ENCODE measurements at regions not wholly inside any gene's neighbourhood (a gene's known extent, or its start where the extent isn't known, plus 50 kb on each side); places are given as distances from the start of the nearest gene placed in this dataset.
"Not testable (repeated sequence)": the region's sequence is repeated elsewhere in the genome, so short reads cannot be mapped to it uniquely, and the experiment has no call there.

DNA sequence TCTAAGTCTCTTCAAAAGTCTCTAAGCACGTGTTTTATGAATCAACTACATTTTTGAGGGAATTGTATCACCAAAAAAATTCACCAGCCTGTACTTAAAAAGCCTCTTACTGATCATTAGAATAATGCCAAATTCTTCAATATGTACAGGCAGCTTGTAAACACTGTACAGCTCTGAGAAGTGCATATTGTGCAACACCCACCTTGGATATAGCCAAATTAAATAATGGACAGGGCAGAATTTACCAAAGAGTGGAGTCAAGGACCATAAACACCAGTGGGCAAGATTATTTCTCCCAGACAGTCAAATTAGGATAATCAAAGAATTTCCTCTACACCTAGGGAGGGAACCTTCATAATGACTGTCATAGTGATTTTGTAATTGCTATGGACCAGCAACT lies 338.2 kb downstream of the NR4A2 start:
- Histone ChIP-seq H3K9ac (no peak overlapping the region), H3K27me3 (no peaks in the 10 kb centered on the region), H3K27ac (no peak overlapping the region), H3K4me1 (no peaks in the 10 kb centered on the region), H4K20me1 (no peaks in the 10 kb centered on the region), H3K4me3 (no peak overlapping the region), H3K36me3 (no peaks in the 10 kb centered on the region), H3K9me3 (no peaks in the 10 kb centered on the region), H3K4me2 (no peak overlapping the region)
- TF ChIP-seq Cebpa-rat (IDR thresholded peaks at IDR 0.05) = no peak

GRCh38 chr2:155983845-155984244 lies 348.7 kb downstream of the NR4A2 start:
- no peak overlapping the region for H3K9ac ChIP-seq
- no peak overlapping the region for H3K4me3 ChIP-seq
- H3K36me3 ChIP-seq = no peaks in the 10 kb centered on the region
- no peak overlapping the region for H3K4me2 ChIP-seq
- H3K4me1 ChIP-seq = no peaks in the 10 kb centered on the region; the same call in 1 of the 2 replicates
- no peaks in the 10 kb centered on the region for H3K9me3 ChIP-seq
- no peaks in the 10 kb centered on the region for H4K20me1 ChIP-seq
- no peak for TF ChIP-seq Cebpa-rat (IDR thresholded peaks at IDR 0.05)
- no peak overlapping the region for H3K27ac ChIP-seq
- H3K27me3 ChIP-seq = no peaks in the 10 kb centered on the region

- Histone ChIP-seq H3K36me3 (no peaks in the 10 kb centered on the region), H3K27ac (no peak overlapping the region), H3K4me2 (no peak overlapping the region), H4K20me1 (no peaks in the 10 kb centered on the region), H3K27me3 (no peaks in the 10 kb centered on the region), H3K4me3 (no peak overlapping the region), H3K9ac (no peak overlapping the region), H3K4me1 (no peaks in the 10 kb centered on the region; the same call in 1 of the 2 replicates), H3K9me3 (no peaks in the 10 kb centered on the region)
- TF ChIP-seq Cebpa-rat (IDR thresholded peaks at IDR 0.05) = no peak
These were observed 350.4 kb downstream of the NR4A2 start for GRCh38 chr2:155982135-155982534.

DNA sequence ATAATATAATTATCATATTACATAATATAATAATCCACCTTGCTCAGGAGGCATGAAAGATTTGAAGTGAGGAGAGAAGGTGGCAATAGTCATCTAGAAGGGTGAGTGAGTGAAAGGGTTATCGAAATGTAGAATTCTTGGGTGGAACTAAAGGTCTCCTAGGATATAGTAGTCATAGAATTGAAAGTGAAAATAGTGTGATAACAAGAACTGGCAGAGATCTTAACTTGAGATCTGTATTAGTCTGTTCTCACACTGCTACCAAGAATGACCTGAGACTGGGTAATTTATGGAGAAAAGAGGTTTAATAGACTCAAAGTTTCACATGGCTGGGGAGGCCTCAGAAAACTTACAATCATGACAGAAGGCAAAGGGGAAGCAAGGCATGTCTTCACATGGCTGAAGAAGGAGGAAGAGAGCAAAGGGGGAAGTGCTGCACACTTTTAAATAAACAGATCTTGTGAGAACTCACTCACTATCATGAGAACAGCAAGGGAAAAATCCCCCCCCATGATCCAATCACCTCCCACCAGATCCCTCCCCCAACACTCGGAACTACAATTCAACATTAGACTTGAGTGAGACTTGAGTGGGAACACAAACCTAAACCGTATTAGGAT lies 351.5 kb downstream of the NR4A2 start:
- Histone ChIP-seq H3K36me3 (no peaks in the 10 kb centered on the region), H3K27ac (peak overlapping the region; percentile 13; the same call in 1 of the 2 replicates), H3K4me3 (no peak overlapping the region), H3K27me3 (no peaks in the 10 kb centered on the region), H3K9ac (no peak overlapping the region), H3K4me2 (no peak overlapping the region), H4K20me1 (no peaks in the 10 kb centered on the region), H3K9me3 (no peaks in the 10 kb centered on the region), H3K4me1 (no peaks in the 10 kb centered on the region; the same call in 1 of the 2 replicates)
- no peak for TF ChIP-seq Cebpa-rat (IDR thresholded peaks at IDR 0.05)

GRCh38 chr2:155975734-155976133 lies 356.8 kb downstream of the NR4A2 start:
- H3K27me3 ChIP-seq = no peaks in the 10 kb centered on the region
- H3K27ac ChIP-seq = no peak overlapping the region
- H3K9ac ChIP-seq = no peak overlapping the region
- TF ChIP-seq Cebpa-rat (IDR thresholded peaks at IDR 0.05) = no peak
- H3K9me3 ChIP-seq = no peaks in the 10 kb centered on the region
- no peaks in the 10 kb centered on the region for H3K4me1 ChIP-seq
- no peak overlapping the region for H3K4me2 ChIP-seq
- H3K36me3 ChIP-seq = no peaks in the 10 kb centered on the region
- H3K4me3 ChIP-seq = no peak overlapping the region
- H4K20me1 ChIP-seq = no peaks in the 10 kb centered on the region

- no peak overlapping the region for H3K4me3 ChIP-seq
- H3K9ac ChIP-seq = no peak overlapping the region
- H3K36me3 ChIP-seq = no peaks in the 10 kb centered on the region
- no peak overlapping the region for H3K4me2 ChIP-seq
- H3K27me3 ChIP-seq = no peaks in the 10 kb centered on the region
- no peaks in the 10 kb centered on the region for H3K4me1 ChIP-seq
- TF ChIP-seq Cebpa-rat (IDR thresholded peaks at IDR 0.05) = no peak
- H4K20me1 ChIP-seq = no peaks in the 10 kb centered on the region
- no peaks in the 10 kb centered on the region for H3K9me3 ChIP-seq
- no peak overlapping the region for H3K27ac ChIP-seq
These were observed 359.6 kb downstream of the NR4A2 start for GRCh38 chr2:155972916-155973315.

DNA sequence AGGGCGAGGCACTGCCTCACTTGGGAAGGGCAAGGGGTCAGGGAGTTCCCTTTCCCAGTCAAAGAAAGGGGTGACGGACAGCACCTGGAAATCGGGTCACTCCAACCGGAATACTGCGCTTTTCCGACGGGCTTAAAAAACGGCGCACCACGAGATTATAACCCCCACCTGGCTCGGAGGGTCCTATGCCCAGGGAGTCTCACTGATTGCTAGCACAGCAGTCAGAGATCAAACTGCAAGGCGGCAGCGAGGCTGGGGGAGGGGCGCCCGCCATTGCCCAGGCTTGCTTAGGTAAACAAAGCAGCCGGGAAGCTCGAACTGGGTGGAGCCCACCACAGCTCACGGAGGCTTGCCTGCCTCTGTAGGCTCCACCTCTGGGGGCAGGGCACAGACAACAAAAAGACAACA lies 366.5 kb downstream of the NR4A2 start:
- not testable (repeated sequence) for H3K4me2 ChIP-seq, H3K4me1 ChIP-seq, H3K27ac ChIP-seq, H3K4me3 ChIP-seq, H4K20me1 ChIP-seq, H3K36me3 ChIP-seq, H3K27me3 ChIP-seq, H3K9me3 ChIP-seq, H3K9ac ChIP-seq

DNA sequence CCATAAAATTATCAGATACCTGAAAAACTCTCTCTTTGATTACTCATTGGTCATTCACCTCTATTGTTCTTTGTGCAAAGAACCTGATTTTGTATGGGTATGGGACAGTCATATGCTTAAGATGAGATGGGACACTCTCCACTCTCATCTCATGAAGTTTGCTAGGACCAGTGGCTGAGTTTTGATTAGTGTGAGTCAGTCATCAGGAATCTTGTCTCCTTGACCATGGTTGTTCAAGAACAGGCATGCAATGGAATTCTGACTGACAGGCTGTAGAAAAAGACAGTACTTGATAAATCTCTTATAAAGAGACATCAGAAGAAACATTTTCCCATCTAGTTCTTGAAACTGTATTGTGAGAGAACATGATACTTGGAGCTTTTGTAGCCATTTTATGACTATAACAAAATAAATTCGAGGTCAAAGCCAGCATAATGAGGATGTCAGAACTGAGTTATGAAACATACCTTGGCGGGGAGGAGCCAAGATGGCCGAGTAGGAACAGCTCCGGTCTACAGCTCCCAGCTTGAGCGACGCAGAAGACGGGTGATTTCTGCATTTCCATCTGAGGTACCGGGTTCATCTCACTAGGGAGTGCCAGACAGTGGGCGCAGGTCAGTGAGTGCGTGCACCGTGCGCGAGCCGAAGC lies 367.0 kb downstream of the NR4A2 start:
- no peaks in the 10 kb centered on the region for H3K36me3 ChIP-seq
- no peak overlapping the region for H3K9ac ChIP-seq
- H3K4me2 ChIP-seq = no peak overlapping the region
- no peak overlapping the region for H3K4me3 ChIP-seq
- no peaks in the 10 kb centered on the region for H4K20me1 ChIP-seq
- H3K4me1 ChIP-seq = no peaks in the 10 kb centered on the region
- no peaks in the 10 kb centered on the region for H3K27me3 ChIP-seq
- H3K27ac ChIP-seq = no peak overlapping the region
- H3K9me3 ChIP-seq = no peaks in the 10 kb centered on the region
- TF ChIP-seq Cebpa-rat (IDR thresholded peaks at IDR 0.05) = no peak

GRCh38 chr2:155961641-155962040 lies 370.9 kb downstream of the NR4A2 start:
- TF ChIP-seq Cebpa-rat (IDR thresholded peaks at IDR 0.05) = no peak
- no peaks in the 10 kb centered on the region for H3K27me3 ChIP-seq
- no peak overlapping the region for H3K4me2 ChIP-seq
- H3K9me3 ChIP-seq = no peaks in the 10 kb centered on the region
- H3K27ac ChIP-seq = no peak overlapping the region
- no peak overlapping the region for H3K4me3 ChIP-seq
- no peaks in the 10 kb centered on the region for H4K20me1 ChIP-seq
- no peaks in the 10 kb centered on the region for H3K36me3 ChIP-seq
- no peak overlapping the region for H3K9ac ChIP-seq
- H3K4me1 ChIP-seq = no peaks in the 10 kb centered on the region

- Histone ChIP-seq H3K9ac (no peak overlapping the region), H3K27ac (no peak overlapping the region), H3K4me3 (no peak overlapping the region), H3K4me1 (no peaks in the 10 kb centered on the region), H4K20me1 (no peaks in the 10 kb centered on the region), H3K9me3 (no peaks in the 10 kb centered on the region), H3K36me3 (no peaks in the 10 kb centered on the region), H3K4me2 (no peak overlapping the region), H3K27me3 (no peaks in the 10 kb centered on the region)
- TF ChIP-seq Cebpa-rat (IDR thresholded peaks at IDR 0.05) = no peak
These were observed 373.7 kb downstream of the NR4A2 start for GRCh38 chr2:155958834-155959233.

All from BLaER1 (cell line).